BE2C (cell line): ENCODE measurements at regions not wholly inside any gene's neighbourhood (a gene's known extent, or its start where the extent isn't known, plus 50 kb on each side); places are given as distances from the start of the nearest gene placed in this dataset.

Experiments
- DNase-seq: peaks from one replicate; pipeline ENCODE4 v3.0.0-alpha.2; 2020
- H3K27me3 ChIP-seq: fragments of 250-450 bp; sonication (Bioruptor Pico); 2 replicates; pipeline ENCODE4 v1.5.1; 2020; ENCODE audit warnings: mild to moderate bottlenecking
- H3K36me3 ChIP-seq: fragments of 250-450 bp; sonication (Bioruptor Pico); 2 replicates; pipeline ENCODE4 v1.5.1; 2020; ENCODE audit warnings: mild to moderate bottlenecking
- H3K4me1 ChIP-seq: fragments of 250-450 bp; sonication (Bioruptor Pico); 2 replicates; pipeline ENCODE4 v1.5.1; 2020
- H3K4me3 ChIP-seq: 2 replicates; pipeline ENCODE4 v1.5.1; 2011; ENCODE audit warnings: low read depth, low read length
- H3K9me3 ChIP-seq: fragments of 250-450 bp; sonication (Bioruptor Pico); 2 replicates; pipeline ENCODE4 v1.5.1; 2020
- CTCF ChIP-seq: IDR thresholded peaks from 2 replicates; pipeline ENCODE4 v1.5.1; 2012; ENCODE audit warnings: mild to moderate bottlenecking, low read depth, low read length

- Histone ChIP-seq H3K36me3 (no peaks in the 10 kb centered on the region), H3K9me3 (no peaks in the 10 kb centered on the region), H3K27me3 (no peaks in the 10 kb centered on the region), H3K4me1 (no peaks in the 10 kb centered on the region), H3K4me3 (no peak overlapping the region)
- TF ChIP-seq CTCF: no peak
- no peak for DNase-seq
Measured at GRCh38 chr12:81866081-81866480, 106.9 kb upstream of the PPFIA2 start.

GRCh38 chr12:81863406-81863805 lies 104.3 kb upstream of the PPFIA2 start:
- Histone ChIP-seq H3K4me3 (no peak overlapping the region), H3K27me3 (no peaks in the 10 kb centered on the region), H3K4me1 (no peaks in the 10 kb centered on the region), H3K9me3 (no peaks in the 10 kb centered on the region), H3K36me3 (no peaks in the 10 kb centered on the region)
- no peak for DNase-seq
- no peak for TF ChIP-seq CTCF

- H3K4me3 ChIP-seq: no peak overlapping the region
- H3K9me3 ChIP-seq: no peaks in the 10 kb centered on the region
- H3K4me1 ChIP-seq: no peaks in the 10 kb centered on the region
- no peak for DNase-seq
- TF ChIP-seq CTCF: no peak
- H3K27me3 ChIP-seq: no peaks in the 10 kb centered on the region
- H3K36me3 ChIP-seq: no peaks in the 10 kb centered on the region
Measured at GRCh38 chr12:81859521-81859920, 100.4 kb upstream of the PPFIA2 start.

- H3K9me3 ChIP-seq: no peaks in the 10 kb centered on the region
- no peaks in the 10 kb centered on the region for H3K36me3 ChIP-seq
- H3K27me3 ChIP-seq: no peaks in the 10 kb centered on the region
- no peaks in the 10 kb centered on the region for H3K4me1 ChIP-seq
- no peak for DNase-seq
- no peak overlapping the region for H3K4me3 ChIP-seq
- no peak for TF ChIP-seq CTCF
Measured at GRCh38 chr12:81843599-81843998, 84.4 kb upstream of the PPFIA2 start.

GRCh38 chr12:81835783-81836182 lies 76.6 kb upstream of the PPFIA2 start:
- no peaks in the 10 kb centered on the region for H3K4me1 ChIP-seq
- H3K9me3 ChIP-seq: no peaks in the 10 kb centered on the region
- H3K36me3 ChIP-seq: no peaks in the 10 kb centered on the region
- DNase-seq: no peak
- TF ChIP-seq CTCF: no peak
- no peaks in the 10 kb centered on the region for H3K27me3 ChIP-seq
- no peak overlapping the region for H3K4me3 ChIP-seq

- no peak for DNase-seq
- H3K36me3 ChIP-seq: no peaks in the 10 kb centered on the region
- H3K4me1 ChIP-seq: no peaks in the 10 kb centered on the region
- TF ChIP-seq CTCF: no peak
- H3K27me3 ChIP-seq: no peaks in the 10 kb centered on the region
- no peaks in the 10 kb centered on the region for H3K9me3 ChIP-seq
- H3K4me3 ChIP-seq: no peak overlapping the region
Measured at GRCh38 chr12:81819991-81820633, 61.0 kb upstream of the PPFIA2 start.
